Neural cell (in vitro differentiated cells): ENCODE measurements at regions not wholly inside any gene's neighbourhood (a gene's known extent, or its start where the extent isn't known, plus 50 kb on each side); places are given as distances from the start of the nearest gene placed in this dataset.

Experiments
- EP300 ChIP-seq: fragments of 450-650 bp; conservative IDR thresholded peaks from 2 replicates; pipeline ENCODE4 v1.6.1; 2014; ENCODE audit warnings: antibody characterized with exemption, mild to moderate bottlenecking, moderate library complexity; ENCODE audit not compliant: poor library complexity, severe bottlenecking
- EZH2 ChIP-seq: fragments of 200-600, 300-800 bp; shearing (Covaris generic), sonication (generic); IDR thresholded peaks from 2 replicates; pipeline ENCODE4 v1.6.1; 2014; ENCODE audit warnings: antibody characterized with exemption, low read length, borderline replicate concordance, mild to moderate bottlenecking; ENCODE audit not compliant: insufficient read depth, poor library complexity, severe bottlenecking
- TF ChIP-seq, protein P1 (sequence below): fragments of 450-650 bp; IDR thresholded peaks from 2 replicates; pipeline ENCODE4 v1.5.1; 2014; ENCODE audit warnings: antibody characterized with exemption, mild to moderate bottlenecking, moderate library complexity; ENCODE audit not compliant: poor library complexity, severe bottlenecking

DNA sequence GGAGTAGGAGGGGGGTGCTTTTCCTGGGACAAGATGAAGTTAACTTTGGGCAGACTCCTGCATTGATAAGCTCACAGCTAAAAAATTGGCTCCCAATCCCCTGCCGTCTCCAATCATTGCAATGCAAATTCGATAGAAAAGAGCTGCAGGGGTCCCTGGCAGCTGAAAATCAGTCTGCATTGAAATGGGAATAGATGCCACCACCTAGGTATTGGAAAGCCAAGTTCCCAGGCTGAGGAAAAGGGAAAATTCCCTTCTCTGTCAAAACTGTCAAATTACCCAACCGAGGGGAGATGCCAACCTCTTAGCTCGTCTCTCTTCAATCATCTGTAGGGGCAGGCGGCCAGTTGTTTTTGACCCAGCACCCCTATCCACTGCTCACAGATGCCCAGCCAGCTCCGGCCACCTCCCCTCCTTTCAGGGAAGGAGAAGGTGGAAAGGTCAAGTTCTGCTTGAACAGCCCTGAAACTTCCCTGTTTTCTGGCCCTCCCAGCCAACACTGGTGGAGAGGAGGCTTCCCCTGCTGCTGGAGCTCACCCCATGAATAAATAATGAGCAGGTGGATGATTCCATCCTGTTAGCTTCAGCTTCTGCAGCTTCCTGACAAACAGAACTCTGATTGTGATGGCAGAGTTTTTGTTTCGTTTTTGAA lies 916.3 kb downstream of the TBC1D22A start:
- TF ChIP-seq, protein P1, sequence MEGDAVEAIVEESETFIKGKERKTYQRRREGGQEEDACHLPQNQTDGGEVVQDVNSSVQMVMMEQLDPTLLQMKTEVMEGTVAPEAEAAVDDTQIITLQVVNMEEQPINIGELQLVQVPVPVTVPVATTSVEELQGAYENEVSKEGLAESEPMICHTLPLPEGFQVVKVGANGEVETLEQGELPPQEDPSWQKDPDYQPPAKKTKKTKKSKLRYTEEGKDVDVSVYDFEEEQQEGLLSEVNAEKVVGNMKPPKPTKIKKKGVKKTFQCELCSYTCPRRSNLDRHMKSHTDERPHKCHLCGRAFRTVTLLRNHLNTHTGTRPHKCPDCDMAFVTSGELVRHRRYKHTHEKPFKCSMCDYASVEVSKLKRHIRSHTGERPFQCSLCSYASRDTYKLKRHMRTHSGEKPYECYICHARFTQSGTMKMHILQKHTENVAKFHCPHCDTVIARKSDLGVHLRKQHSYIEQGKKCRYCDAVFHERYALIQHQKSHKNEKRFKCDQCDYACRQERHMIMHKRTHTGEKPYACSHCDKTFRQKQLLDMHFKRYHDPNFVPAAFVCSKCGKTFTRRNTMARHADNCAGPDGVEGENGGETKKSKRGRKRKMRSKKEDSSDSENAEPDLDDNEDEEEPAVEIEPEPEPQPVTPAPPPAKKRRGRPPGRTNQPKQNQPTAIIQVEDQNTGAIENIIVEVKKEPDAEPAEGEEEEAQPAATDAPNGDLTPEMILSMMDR: no peak
- TF ChIP-seq EZH2 (no peak), EP300 (no peak)
